ENCODE measurements at regions not wholly inside any gene's neighbourhood (a gene's known extent, or its start where the extent isn't known, plus 50 kb on each side); places are given as distances from the start of the nearest gene placed in this dataset.

DNA sequence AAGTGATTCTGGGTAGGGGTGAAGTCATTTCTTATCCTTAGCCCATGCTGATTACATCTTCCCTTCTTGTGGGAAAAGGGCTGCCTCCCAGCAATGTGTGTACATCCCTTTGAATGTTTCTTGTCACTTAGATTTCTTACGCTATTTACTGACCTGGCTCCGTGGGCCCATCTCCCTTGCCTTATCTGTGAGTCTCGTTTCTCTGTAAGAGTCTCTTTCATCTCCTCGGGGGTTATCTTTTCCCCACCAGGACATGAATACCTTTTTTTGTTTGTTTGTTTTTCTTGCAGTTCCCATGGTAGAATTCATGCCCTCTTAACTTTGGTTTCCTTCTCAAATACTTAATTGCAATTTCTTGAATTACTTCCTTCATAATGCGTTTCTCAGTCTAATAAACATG lies 107.7 kb downstream of the BAMBI start:
- no peak for DNase-seq

DNA sequence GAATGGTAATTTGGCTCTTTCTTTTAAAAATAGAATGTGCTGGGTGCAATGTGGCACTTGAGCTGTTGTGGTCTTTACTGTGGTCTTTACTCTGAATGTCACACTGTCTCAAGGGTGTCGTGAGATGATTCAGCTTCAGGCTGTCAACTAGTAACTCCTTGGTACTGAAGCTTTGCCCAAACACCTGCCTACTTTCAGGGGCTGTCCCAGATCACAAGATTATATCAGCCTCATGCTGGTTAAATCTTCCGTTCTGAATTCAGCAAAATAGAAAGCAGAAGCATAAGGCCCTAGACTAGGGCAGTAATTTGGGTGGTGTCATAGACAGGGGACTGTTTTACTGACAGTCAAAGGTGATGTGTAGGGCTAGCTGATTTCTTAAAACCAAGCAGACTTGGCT lies 110.9 kb downstream of the BAMBI start:
- no peak for DNase-seq

DNA sequence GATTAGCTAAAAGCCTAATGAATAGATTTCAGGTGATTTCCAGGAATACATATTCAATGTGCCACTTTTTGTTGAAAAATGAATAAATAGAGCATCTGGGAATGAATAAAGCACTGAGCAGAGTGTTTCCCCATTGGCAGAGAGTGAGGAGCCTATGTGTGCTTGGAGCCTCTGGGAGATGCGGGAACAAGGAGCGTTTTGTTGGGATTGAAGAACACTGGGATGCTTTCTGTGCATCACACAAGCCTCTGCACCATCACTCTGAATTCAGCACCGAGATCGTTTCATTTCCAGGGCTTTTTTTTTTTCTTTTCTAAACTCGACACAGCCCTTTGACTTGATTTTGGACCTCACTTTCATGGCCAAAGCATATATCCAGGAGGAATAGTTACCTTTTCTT lies 111.4 kb downstream of the BAMBI start:
- no peak for DNase-seq

DNA sequence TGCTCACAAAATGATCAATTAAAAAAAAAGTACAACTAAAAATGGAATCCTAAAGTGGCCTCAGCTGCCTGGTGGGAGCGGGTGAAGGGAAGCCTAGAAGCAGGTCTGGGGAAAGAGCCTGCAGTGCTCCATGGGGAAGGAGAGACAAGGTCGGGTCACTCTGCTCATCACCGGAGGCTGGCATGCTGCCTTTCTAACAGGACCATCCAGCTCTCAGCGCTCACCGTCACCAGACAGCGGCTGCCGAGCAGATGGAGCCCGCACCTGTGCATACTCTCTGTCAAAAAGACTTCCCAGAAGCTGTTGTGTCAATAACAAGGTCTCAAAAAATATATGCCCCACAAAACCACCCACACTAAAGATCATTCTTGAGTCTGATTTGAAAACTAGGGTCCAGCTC lies 112.8 kb downstream of the BAMBI start:
- peak; percentile 72 for DNase-seq

DNA sequence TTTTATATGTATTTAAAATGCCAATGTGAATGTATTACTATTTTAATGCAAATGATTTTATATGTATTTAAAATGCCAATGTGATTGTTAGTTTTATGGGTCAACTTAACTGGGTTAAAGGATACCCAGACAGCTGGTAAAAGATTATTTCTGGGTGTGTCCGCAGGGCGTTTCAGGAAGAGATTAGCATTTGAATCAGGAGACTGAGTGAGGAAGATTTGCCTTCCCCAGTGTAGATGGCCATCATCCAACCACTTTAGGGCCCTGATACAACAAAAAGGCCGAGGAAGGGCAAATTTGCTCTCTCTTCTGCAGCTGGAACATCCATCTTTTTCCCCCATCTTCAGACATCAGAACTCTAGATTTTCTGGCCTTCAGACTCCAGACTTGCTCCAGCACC lies 116.2 kb downstream of the BAMBI start:
- no peak for DNase-seq

DNA sequence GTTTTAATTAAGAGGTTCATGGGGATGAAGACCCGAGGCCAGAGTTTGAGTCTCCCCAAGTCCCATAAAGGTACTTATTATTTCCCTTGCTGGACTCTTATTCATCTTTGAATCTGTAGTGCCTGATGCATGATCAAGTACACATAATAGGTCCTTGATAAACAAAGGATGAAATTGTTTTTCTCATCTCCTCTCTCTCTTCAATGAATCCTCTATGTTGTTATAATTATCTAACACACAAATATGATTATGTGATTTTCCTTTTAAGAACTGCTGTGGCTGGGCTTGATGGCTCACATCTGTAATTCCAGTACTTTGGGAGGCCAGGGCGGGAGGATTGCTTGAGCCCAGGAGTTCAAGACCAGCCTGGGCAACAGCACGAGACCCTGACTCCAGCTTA lies 117.7 kb downstream of the BAMBI start:
- no peak for DNase-seq

DNA sequence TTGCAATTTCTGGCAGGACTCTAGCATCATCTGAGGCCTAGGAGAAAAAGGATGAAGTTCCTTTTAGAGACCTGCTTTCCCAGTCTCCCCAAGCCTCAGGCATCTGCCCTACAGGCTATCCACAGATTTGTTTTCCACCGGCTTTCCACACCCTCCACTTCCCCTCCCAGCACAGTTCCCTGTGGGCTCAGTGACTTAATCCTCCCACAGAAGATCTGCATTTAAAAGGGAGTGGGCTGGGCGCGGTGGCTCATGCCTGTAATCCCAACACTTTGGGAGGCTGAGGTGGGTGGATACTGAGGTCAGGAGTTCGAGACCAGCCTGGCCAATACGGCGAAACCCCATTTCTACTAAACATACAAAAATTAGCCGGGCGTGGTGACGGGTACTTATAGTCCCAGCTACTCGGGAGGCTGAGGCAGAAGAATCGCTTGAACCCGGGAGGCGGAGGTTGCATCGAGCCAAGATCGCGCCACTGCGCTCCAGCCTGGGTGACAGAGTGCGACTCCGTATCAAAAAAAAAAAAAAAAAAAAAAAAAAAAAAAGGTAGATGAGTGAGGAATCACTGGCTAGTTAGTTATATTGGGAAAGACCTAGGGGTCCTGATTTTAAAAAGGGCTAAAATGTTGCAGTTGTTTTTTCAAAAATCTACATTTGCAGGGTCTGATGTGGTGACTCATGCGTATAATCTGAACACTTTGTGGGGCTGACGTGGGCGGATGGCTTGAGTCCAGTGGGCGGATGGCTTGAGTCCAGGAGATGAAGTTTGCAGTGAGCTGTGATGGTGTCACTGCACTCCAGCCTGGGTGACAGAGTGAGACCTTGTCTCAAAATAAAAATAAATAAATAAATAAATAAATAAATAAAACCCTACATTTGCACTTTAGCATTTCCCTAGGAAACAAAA lies 119.5 kb downstream of the BAMBI start:
- DNase-seq, result no peak

DNA sequence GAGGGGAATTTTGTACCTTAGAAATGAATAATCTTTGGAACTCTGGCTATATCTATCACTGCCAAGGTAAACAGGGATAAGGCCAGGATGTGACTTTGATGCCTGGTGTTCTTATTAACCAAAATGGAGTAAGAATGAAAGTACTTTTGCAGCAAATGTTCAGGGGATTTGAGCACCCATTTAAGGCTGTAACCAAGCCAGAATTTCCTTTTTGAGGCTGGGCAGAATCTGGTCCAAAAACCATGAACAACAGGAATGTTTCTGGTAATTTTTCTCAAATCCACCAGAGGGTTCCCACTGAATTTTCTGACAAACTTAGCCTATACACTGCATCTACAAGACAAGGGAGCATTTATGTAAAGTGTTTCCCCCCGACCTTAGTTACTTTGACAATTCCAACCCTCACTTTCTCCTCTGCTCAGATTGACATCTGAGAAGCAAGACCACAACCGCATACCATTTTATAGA lies 120.6 kb downstream of the BAMBI start:
- DNase-seq, result no peak

DNA sequence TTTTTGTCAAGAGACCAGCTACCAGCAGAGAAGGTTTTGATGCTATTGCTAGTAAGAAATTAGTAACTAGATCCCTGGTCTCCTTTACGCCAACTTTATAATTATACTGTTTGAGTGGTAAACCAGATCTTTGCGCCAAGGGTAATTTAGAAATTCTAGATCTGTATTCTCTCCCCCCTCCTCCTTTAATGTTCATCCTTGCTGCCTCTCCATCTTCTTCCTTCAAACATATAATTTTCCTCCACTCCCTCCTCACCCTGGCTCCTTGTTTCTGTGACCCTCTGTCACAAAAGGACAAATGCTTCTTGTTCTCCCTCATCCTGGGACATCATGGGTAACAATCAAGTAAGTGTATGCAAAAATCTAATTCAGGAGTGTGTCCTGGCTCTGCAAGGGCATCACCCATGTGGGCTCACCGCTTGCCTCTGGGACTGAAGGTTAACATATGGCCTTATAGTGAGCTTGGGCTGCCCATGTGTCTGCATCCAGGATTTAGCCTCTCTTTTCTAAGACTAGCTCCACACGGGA lies 121.2 kb downstream of the BAMBI start:
- no peak for DNase-seq

DNA sequence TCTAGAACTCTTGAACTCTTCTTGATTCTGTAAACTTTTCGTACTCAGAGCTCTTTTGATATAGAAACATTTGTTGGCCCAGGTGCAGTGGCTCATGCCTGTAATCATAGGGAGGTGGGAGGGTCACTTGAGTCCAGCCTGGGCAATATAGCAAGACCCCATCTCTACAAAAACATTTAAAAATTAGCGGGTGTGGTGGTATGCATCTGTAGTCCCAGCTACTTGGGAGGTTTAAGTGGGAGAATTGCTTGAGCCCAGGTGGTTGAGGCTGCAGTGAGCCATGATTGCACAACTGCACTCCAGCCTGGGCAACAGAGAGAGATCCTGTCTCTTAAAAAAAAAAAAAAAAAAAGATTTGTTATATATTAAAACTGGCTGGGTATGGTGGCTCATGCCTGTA lies 121.6 kb downstream of the BAMBI start:
- no peak for DNase-seq

DNA sequence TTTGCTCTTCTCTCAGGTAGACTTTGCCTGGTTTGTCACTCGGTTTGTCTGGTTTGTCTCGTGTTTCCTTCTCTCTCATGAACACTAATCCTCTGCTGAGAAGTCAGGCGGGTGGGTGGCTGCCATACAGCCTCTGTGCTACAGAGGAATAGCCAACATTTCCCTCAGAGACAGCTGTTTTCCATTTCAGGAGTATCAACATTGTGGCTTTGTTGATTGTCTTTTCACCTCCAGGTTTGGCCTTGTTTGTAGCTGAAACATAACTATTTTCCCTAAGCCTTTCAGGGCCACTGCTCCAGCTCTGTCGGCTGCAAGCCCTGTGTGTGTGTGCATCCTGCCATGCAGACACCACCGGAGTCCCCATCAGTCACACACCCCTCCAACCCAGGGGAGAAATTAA lies 122.8 kb downstream of the BAMBI start:
- no peak for DNase-seq

DNA sequence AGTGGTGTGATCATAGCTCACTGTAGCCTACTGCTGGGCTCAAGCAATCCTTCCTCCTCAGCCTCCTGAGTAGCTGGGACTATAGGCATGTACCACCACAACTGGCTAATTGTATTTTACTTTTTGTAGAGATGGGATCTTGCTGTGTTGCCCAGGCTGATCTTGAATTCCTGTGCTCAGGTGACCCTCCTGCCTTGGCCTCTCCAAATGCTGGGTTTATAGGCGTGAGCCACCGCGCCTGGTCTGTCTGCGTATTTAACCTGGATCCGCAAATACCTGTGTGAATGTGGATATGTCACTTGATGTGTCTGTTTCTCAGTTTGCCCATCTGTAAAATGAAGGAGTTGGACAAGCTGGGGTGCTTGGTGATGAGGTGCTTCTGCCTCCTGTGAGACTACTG lies 123.9 kb downstream of the BAMBI start:
- DNase-seq, result no peak

DNA sequence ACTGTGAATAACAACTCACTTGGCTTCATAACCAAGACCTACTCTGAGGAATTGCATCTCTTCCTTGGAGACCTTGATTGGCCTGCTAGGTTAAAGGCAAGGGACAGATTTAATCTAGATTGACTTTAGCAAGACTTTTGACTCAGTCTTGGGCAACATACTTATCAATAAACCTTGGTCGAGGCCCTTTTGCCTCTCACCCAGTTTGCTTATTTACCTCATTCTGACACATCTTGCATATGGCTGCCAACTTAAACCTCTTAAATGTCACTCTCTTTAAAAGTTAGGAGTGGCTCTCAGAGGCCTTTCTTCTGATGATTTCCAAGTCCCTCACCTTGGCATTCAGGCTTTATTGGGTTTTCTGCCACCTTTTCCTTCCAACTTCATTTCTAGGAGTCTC lies 124.5 kb downstream of the BAMBI start:
- DNase-seq, result no peak

DNA sequence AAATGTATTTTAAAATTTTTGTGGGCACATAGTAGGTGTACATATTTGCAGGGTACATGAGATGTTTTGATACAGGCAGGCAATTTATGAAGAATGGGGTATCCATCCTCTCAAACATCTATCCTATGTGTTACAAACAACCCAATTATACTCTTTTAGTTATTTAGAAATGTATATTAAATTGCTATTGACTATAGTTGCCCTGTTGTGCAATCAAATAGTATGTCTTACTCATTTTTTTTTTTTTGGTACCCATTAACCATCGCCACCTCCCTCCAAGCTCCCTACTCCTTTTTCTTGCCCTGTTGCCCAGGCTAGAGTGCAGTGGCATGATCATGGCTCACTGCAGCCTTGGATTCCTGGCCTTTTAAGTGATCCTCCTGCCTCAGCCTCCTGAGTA lies 128.1 kb downstream of the BAMBI start:
- no peak for DNase-seq

DNA sequence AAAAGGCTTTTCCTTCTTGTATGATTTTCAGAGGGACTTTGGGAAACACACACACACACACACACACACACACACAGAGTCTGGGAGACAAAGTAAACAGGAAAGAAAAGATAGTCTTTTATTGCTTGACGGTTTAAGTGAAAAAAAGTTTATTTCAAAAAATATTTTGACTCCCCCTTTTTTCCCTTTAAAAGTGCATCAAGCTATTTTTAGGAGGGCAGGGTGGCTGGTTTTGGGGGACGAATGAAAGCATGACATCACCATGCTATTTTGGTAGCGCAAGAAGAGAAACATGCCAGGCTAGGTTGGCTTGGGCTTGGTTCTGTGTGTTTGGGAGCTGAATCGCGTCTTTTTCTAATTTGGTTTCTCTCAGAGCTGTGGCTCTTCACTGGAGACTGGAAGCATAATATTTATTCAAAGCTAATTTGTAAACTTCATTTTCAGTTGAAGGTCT lies 129.2 kb downstream of the BAMBI start:
- no peak for DNase-seq

DNA sequence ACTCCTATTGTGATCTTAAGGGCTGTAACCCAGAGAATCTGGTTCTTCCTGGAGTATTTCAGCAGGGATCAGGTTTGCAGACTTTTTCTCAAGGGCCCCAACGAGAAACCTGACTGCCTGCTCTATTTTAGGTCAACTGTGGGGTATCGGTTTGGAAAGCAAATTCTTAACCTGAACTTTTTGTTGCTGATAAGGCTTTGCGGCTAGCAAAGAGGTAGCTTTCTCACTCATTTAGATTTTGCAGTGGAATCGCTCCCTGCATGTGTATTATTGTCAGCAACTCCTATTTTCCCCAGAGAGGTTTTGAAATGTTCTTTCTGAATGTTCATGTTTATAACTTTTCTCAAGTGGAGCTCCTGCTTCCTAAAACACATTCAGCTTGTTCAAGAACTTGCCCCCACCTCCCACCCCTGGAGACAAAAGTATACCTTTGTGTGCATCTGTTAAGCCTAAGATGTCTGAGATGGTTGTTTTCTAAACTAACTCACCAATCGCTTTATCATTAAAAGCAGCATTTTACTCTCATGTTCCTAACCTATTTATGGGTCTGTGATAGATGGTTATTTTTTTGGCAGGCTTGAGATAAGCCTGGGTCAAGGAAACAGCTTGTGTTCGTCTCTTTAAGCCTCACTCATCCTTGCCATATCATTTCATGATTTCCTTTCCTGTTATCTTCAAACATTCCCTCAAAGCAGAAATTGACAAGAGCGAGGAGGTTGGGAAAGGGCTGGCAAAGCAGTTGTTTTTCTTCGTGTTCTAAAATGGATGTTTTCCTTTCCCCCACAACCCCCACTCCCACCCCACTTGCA lies 129.8 kb downstream of the BAMBI start:
- no peak for DNase-seq

DNA sequence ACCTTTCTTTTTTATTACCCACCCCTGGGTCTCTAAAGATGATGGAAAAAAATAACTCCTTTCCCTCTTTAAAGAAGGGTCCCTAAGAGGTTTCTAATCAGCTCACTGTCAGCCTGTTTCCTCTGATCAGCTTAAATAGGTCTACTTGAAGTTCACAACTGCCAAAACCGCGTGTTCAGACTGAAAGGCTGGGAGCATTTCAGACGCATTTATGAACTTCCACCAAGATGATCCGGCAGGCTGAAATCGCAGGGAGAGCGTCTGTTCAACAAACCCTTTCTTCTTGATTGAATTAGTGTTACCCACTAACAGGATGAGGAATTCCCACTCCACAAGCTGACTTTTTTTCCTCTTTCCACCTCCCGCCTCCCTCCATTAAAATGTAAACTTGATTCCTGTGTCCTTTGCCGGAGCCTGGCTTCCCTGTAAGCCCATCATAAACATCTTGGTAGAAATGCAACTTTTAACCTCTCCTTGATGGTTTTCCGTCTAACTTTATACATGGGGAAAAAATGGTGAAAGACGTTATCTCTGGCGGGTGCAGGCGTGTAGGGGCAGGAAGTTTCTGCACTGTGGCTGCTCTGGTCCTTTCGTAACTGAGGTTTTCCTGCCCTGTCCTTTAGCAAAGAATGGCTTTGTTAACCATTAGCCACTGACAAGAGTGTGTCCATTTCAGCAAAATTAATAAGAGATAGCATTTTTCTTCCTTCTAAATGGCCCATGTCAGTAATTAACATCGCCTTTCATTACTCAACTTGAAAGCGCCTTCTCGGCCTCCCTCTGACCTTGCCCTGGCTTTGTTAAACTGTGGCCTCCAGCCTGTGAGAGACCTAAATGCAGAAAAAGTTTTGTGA lies 130.7 kb downstream of the BAMBI start:
- no peak for DNase-seq

DNA sequence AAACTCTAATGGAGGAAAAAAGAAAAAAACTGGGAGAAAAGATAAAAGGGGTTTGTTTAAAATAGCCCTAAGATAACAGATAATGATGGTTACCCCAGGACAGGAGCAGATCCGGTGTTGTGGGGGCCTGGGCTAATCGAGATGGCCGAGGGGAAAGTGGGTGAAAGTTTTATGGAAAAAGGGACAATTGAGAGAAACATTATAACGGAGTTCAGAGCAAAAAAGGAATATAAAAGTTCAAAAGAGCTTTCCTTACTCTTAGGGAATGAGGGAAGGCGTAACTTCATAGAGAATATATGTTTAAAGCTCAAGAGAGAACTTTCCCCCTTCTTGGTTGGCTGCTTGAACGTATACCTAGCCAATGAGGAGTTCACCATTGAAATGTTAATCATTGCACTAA lies 131.4 kb downstream of the BAMBI start:
- DNase-seq, result no peak

DNA sequence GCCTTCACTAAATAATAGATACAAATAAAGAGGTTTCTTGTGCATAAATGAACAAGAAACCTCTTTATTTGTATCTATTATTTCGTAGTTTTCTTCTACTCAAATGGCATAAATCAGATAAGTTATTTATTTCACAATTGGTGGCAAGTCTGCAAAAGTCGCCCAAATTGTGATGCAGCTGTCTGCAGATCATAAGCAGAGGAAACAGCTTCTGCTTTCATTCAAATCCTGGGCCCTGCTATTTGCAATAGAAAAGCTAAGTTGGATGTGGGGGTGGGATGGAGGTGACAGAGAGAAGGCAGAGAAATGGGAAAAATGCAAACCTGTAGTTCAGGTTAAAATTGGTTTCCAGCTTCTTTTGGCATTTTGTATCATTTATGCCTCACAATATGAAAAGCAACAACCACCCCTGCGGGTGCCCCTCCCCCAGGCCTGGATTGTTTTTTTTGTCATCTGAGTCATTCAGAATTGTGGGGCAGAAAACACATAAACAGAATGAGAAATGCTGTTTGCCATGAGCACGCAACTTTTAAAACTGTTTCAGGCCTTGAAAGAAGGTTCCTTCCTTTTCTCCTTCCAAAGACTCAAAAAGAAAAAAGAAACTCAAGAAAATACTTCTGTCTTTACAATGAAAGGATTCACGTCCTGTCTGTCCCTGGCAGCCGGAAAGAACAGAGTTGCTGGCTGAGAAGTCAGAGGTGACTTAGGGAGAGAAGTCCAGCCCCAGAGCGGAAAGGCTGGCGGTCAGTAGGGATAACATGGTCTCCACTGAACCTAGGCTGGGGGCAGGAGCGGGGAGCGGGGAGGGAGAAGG lies 132.9 kb downstream of the BAMBI start:
- no peak for DNase-seq

DNA sequence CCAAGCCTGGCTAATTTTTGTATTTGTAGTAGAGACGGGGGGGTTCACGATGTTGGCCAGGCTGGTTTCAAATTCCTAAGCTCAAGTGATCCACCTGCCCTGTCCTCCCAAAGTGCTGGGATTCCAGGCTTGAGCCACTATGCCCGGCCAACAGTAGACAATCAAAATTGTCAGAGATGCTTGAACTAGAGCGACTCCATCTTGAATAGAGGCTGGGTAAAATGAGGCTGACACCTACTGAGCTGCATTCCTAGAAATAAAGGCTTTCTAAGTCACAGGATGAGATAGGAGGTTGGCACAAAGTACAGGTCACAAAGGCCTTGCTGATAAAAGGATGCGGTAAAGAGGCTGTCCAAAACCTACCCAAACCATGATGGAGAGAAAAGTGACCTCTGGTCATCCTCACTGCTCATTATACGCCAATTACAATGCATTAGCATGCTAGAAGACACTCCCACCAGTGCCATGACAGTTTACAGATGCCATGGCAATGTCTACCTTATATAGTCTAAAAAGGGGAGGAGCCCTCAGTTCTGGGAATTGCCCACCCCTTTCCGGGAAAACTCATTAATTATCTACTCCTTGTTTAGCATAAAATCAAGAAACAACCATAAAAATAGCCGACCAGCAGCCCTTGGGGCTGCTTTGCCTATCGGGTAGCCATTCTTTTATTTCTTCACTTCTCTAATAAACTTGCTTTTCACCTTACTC lies 134.5 kb downstream of the BAMBI start:
- no peak for DNase-seq
